HEK293 (cell line): ENCODE measurements at regions not wholly inside any gene's neighbourhood (a gene's known extent, or its start where the extent isn't known, plus 50 kb on each side); places are given as distances from the start of the nearest gene placed in this dataset.

Experiments
- CTCF ChIA-PET: fragments of 350-600 bp; formaldehyde crosslinking; extraction: SDS; loops from one replicate; lab custom pipeline; 2021; ENCODE audit warnings: antibody characterized with exemption; lab: Yijun Ruan, JAX
- POLR2A ChIA-PET: fragments of 300-600 bp; formaldehyde crosslinking; extraction: SDS; loops from one replicate; lab custom pipeline; 2020; ENCODE audit warnings: antibody characterized with exemption, inconsistent platforms; lab: Yijun Ruan, JAX
- H3K27ac ChIP-seq: fragments of 200-500 bp; sonication (Bioruptor generic); 2 replicates; pipeline ENCODE4 v1.5.1; 2014; ENCODE audit warnings: low read depth, low read length, control low read depth, inconsistent platforms; ENCODE audit errors: extremely low read depth
- H3K36me3 ChIP-seq, 2 experiments: fragments of 200-500 bp in 1 of 2; sonication (Bioruptor generic) in 1 of 2; 1 replicate in 1 of 2; 2 replicates in 1 of 2; pipeline ENCODE4 v1.5.1; 2014 to 2017; ENCODE audit warnings: inconsistent platforms in 2 of 2, low read length in 2 of 2; ENCODE audit not compliant: control insufficient read depth in 2 of 2, insufficient read depth in 1 of 2
- H3K4me1 ChIP-seq: fragments of 200-500 bp; sonication (Bioruptor generic); 2 replicates; pipeline ENCODE4 v1.5.1; 2014; ENCODE audit warnings: mild to moderate bottlenecking, low read length, inconsistent platforms; ENCODE audit not compliant: control insufficient read depth, insufficient read depth
- H3K4me3 ChIP-seq: 2 replicates; pipeline ENCODE4 v1.5.1; 2011; ENCODE audit warnings: low read depth, mild to moderate bottlenecking, control low read depth, low read length, moderate library complexity
- H3K9me3 ChIP-seq: fragments of 200-500 bp; sonication (Bioruptor generic); 2 replicates; pipeline ENCODE4 v1.5.1; 2014; ENCODE audit warnings: low read depth, low read length, inconsistent platforms; ENCODE audit not compliant: control insufficient read depth, insufficient read depth
- GFI1B ChIP-seq: fragments of 450-650 bp; formaldehyde crosslinking; IDR thresholded peaks from 2 replicates; pipeline ENCODE4 v1.5.1; 2016; ENCODE audit warnings: missing biosample characterization, missing genetic modification characterization
- KLF9 ChIP-seq: fragments of 450-650 bp; formaldehyde crosslinking; IDR thresholded peaks from 2 replicates; pipeline ENCODE4 v1.5.1; 2016; ENCODE audit warnings: missing biosample characterization, missing genetic modification characterization, low read depth
- MZF1 ChIP-seq: fragments of 450-650 bp; formaldehyde crosslinking; IDR thresholded peaks from 2 replicates; pipeline ENCODE4 v1.5.1; 2017; ENCODE audit warnings: missing biosample characterization, missing genetic modification characterization, borderline replicate concordance
- PRDM10 ChIP-seq: fragments of 450-650 bp; formaldehyde crosslinking; IDR thresholded peaks from 2 replicates; pipeline ENCODE4 v1.5.1; 2016; ENCODE audit warnings: missing biosample characterization, missing genetic modification characterization
- ZFP3 ChIP-seq: fragments of 450-650 bp; formaldehyde crosslinking; IDR thresholded peaks from 2 replicates; pipeline ENCODE4 v1.5.1; 2016; ENCODE audit warnings: low read depth, missing biosample characterization, missing genetic modification characterization
- ZNF132 ChIP-seq: fragments of 450-650 bp; formaldehyde crosslinking; IDR thresholded peaks from 2 replicates; pipeline ENCODE4 v1.5.1; 2017; ENCODE audit warnings: missing biosample characterization, missing genetic modification characterization, borderline replicate concordance
- ZNF2 ChIP-seq: fragments of 450-650 bp; formaldehyde crosslinking; IDR thresholded peaks from 2 replicates; pipeline ENCODE4 v1.5.1; 2016; ENCODE audit warnings: missing biosample characterization, missing genetic modification characterization
- ZNF302 ChIP-seq: fragments of 450-650 bp; formaldehyde crosslinking; IDR thresholded peaks from 2 replicates; pipeline ENCODE4 v1.5.1; 2016; ENCODE audit warnings: missing biosample characterization, missing genetic modification characterization, low read depth
- ZNF324 ChIP-seq: fragments of 450-650 bp; formaldehyde crosslinking; IDR thresholded peaks from 2 replicates; pipeline ENCODE4 v1.5.1; 2016; ENCODE audit warnings: missing biosample characterization, missing genetic modification characterization
- ZNF362 ChIP-seq: fragments of 450-650 bp; formaldehyde crosslinking; IDR thresholded peaks from 2 replicates; pipeline ENCODE4 v1.5.1; 2016; ENCODE audit warnings: missing biosample characterization, missing genetic modification characterization
- ZNF449 ChIP-seq: fragments of 450-650 bp; formaldehyde crosslinking; IDR thresholded peaks from 2 replicates; pipeline ENCODE4 v1.5.1; 2017; ENCODE audit warnings: missing biosample characterization, mild to moderate bottlenecking, missing genetic modification characterization, moderate library complexity
- ZNF530 ChIP-seq: fragments of 450-650 bp; formaldehyde crosslinking; IDR thresholded peaks from 2 replicates; pipeline ENCODE4 v1.5.1; 2016; ENCODE audit warnings: low read depth, missing biosample characterization, missing genetic modification characterization
- ZNF585B ChIP-seq: fragments of 450-650 bp; formaldehyde crosslinking; IDR thresholded peaks from 2 replicates; pipeline ENCODE4 v1.5.1; 2016; ENCODE audit warnings: missing biosample characterization, missing genetic modification characterization
- ZNF623 ChIP-seq: fragments of 450-650 bp; formaldehyde crosslinking; IDR thresholded peaks from 2 replicates; pipeline ENCODE4 v1.5.1; 2016; ENCODE audit warnings: missing biosample characterization, missing genetic modification characterization
- ZNF645 ChIP-seq: fragments of 450-650 bp; formaldehyde crosslinking; IDR thresholded peaks from 2 replicates; pipeline ENCODE4; 2016; ENCODE audit warnings: missing biosample characterization, missing genetic modification characterization
- TF ChIP-seq, protein P1 (sequence below): fragments of 450-650 bp; formaldehyde crosslinking; IDR thresholded peaks from 2 replicates; pipeline ENCODE4 v1.5.1; 2016; ENCODE audit warnings: missing biosample characterization, missing genetic modification characterization, borderline replicate concordance
- TF ChIP-seq, protein P2 (sequence below): fragments of 450-650 bp; formaldehyde crosslinking; IDR thresholded peaks from 2 replicates; pipeline ENCODE4 v1.5.1; 2017; ENCODE audit warnings: missing biosample characterization, missing genetic modification characterization

DNA sequence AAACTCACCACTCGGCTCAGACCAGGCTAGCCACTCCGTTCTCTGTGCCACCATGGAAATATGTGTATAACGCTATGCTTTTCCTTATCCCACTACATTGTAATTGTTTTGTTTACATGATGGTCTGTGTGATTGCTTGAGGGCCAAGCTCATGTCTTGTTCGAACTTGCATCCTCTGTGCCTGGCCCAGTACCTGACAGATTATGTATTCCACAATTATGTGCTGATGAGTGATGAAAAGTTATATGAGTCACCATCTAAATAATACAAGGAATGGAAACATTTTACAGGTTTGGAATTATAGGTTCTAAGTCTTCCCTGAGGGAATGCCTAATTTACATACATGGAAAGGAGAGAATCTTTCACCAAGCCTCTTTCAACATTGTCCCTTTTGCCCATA is 137.4 kb downstream of the C7orf25 start:
- Histone ChIP-seq H3K9me3 (no peaks in the 10 kb centered on the region), H3K36me3 (no peaks in the 10 kb centered on the region)
- TF ChIP-seq, protein P1, sequence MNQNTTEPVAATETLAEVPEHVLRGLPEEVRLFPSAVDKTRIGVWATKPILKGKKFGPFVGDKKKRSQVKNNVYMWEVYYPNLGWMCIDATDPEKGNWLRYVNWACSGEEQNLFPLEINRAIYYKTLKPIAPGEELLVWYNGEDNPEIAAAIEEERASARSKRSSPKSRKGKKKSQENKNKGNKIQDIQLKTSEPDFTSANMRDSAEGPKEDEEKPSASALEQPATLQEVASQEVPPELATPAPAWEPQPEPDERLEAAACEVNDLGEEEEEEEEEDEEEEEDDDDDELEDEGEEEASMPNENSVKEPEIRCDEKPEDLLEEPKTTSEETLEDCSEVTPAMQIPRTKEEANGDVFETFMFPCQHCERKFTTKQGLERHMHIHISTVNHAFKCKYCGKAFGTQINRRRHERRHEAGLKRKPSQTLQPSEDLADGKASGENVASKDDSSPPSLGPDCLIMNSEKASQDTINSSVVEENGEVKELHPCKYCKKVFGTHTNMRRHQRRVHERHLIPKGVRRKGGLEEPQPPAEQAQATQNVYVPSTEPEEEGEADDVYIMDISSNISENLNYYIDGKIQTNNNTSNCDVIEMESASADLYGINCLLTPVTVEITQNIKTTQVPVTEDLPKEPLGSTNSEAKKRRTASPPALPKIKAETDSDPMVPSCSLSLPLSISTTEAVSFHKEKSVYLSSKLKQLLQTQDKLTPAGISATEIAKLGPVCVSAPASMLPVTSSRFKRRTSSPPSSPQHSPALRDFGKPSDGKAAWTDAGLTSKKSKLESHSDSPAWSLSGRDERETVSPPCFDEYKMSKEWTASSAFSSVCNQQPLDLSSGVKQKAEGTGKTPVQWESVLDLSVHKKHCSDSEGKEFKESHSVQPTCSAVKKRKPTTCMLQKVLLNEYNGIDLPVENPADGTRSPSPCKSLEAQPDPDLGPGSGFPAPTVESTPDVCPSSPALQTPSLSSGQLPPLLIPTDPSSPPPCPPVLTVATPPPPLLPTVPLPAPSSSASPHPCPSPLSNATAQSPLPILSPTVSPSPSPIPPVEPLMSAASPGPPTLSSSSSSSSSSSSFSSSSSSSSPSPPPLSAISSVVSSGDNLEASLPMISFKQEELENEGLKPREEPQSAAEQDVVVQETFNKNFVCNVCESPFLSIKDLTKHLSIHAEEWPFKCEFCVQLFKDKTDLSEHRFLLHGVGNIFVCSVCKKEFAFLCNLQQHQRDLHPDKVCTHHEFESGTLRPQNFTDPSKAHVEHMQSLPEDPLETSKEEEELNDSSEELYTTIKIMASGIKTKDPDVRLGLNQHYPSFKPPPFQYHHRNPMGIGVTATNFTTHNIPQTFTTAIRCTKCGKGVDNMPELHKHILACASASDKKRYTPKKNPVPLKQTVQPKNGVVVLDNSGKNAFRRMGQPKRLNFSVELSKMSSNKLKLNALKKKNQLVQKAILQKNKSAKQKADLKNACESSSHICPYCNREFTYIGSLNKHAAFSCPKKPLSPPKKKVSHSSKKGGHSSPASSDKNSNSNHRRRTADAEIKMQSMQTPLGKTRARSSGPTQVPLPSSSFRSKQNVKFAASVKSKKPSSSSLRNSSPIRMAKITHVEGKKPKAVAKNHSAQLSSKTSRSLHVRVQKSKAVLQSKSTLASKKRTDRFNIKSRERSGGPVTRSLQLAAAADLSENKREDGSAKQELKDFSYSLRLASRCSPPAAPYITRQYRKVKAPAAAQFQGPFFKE (tag by site-specific recombination): no peak
- no peak for TF ChIP-seq ZNF645
- no peak for TF ChIP-seq ZNF2
- no peak for TF ChIP-seq MZF1 (tag by site-specific recombination)
- no peak for TF ChIP-seq KLF9 (tag by site-specific recombination)
- TF ChIP-seq ZNF623: no peak
- no peak for TF ChIP-seq ZNF585B
- no peak for TF ChIP-seq PRDM10 (tag by site-specific recombination)
- no peak for TF ChIP-seq ZNF302
- TF ChIP-seq ZFP3 (tag by site-specific recombination): no peak
- TF ChIP-seq ZNF132 (tag by site-specific recombination): no peak
- no peak for TF ChIP-seq ZNF324 (tag by site-specific recombination)
- TF ChIP-seq ZNF362 (tag by site-specific recombination): no peak
- no peak for TF ChIP-seq GFI1B (tag by site-specific recombination)
- TF ChIP-seq ZNF530: no peak
- no peak for TF ChIP-seq ZNF449
- TF ChIP-seq, protein P2, sequence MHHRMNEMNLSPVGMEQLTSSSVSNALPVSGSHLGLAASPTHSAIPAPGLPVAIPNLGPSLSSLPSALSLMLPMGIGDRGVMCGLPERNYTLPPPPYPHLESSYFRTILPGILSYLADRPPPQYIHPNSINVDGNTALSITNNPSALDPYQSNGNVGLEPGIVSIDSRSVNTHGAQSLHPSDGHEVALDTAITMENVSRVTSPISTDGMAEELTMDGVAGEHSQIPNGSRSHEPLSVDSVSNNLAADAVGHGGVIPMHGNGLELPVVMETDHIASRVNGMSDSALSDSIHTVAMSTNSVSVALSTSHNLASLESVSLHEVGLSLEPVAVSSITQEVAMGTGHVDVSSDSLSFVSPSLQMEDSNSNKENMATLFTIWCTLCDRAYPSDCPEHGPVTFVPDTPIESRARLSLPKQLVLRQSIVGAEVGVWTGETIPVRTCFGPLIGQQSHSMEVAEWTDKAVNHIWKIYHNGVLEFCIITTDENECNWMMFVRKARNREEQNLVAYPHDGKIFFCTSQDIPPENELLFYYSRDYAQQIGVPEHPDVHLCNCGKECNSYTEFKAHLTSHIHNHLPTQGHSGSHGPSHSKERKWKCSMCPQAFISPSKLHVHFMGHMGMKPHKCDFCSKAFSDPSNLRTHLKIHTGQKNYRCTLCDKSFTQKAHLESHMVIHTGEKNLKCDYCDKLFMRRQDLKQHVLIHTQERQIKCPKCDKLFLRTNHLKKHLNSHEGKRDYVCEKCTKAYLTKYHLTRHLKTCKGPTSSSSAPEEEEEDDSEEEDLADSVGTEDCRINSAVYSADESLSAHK: no peak
- TF ChIP-seq, all 188 proteins: peak for 0
- Histone ChIP-seq H3K27ac (no peak overlapping the region), H3K4me3 (no peak overlapping the region), H3K4me1 (no peaks in the 10 kb centered on the region)
- ChIA-PET CTCF (no interaction called here), POLR2A (no interaction called here)
